AG04450 (cell line): ENCODE measurements at regions not wholly inside any gene's neighbourhood (a gene's known extent, or its start where the extent isn't known, plus 50 kb on each side); places are given as distances from the start of the nearest gene placed in this dataset.

Experiments used
- CTCF ChIA-PET: fragments of 300-600, 350-600 bp; formaldehyde crosslinking; extraction: SDS; loops from one replicate; lab custom pipeline; 2022; ENCODE audit warnings: antibody characterized with exemption, inconsistent platforms; lab: Charles Lee
- POLR2A ChIA-PET: fragments of 350-600 bp; formaldehyde crosslinking; extraction: SDS; loops from one replicate; lab custom pipeline; 2021; ENCODE audit warnings: antibody characterized with exemption, inconsistent platforms; lab: Yijun Ruan, JAX
- DNase-seq: peaks from one replicate; pipeline ENCODE4 v3.0.0-alpha.2; 2011; ENCODE audit warnings: low read depth, low spot score
- H3K27ac ChIP-seq: one replicate; pipeline ENCODE4 v1.5.1; 2012; ENCODE audit warnings: low read depth, low read length, control low read depth
- H3K27me3 ChIP-seq: one replicate; pipeline ENCODE4 v1.6.0; 2012; ENCODE audit warnings: low read length; ENCODE audit not compliant: control insufficient read depth, insufficient read depth
- H3K4me3 ChIP-seq: 2 replicates; pipeline ENCODE4 v1.5.1; 2011; ENCODE audit warnings: mild to moderate bottlenecking, low read depth, low read length, control low read depth
- H3K9me3 ChIP-seq: 2 replicates; pipeline ENCODE4 v1.5.1; 2012; ENCODE audit warnings: low read length; ENCODE audit not compliant: control insufficient read depth, insufficient read depth
- TF ChIP-seq, protein P1 (sequence below): IDR thresholded peaks from 2 replicates; pipeline ENCODE4 v1.5.1; 2011; ENCODE audit warnings: low read depth, low read length, control low read depth, inconsistent platforms

DNA sequence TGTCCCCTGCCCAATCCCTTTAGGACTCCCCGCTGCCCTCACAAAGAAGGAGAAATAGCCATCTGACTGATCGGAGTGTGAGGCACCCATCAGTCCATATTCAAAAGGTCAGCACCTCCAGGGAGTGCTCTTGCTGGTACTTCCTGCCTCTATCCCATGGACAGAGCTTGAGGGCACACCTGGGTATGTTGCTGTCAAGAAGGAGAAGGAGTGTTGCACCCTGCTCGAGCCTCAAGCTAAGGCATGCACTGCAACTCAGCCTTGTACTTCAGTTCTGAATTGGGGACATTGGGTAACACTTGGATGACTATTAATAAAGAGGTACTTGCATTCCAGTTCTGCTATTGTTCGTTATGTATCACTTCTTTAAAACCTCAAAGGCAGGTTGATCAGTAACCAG is 190.3 kb upstream of the ZC3H12A start:
- ChIA-PET CTCF (no interaction called here), POLR2A (no interaction called here)
- no peak overlapping the region for H3K27ac ChIP-seq
- no peak for DNase-seq
- H3K27me3 ChIP-seq, result no peaks in the 10 kb centered on the region
- no peak overlapping the region for H3K4me3 ChIP-seq
- TF ChIP-seq, protein P1, sequence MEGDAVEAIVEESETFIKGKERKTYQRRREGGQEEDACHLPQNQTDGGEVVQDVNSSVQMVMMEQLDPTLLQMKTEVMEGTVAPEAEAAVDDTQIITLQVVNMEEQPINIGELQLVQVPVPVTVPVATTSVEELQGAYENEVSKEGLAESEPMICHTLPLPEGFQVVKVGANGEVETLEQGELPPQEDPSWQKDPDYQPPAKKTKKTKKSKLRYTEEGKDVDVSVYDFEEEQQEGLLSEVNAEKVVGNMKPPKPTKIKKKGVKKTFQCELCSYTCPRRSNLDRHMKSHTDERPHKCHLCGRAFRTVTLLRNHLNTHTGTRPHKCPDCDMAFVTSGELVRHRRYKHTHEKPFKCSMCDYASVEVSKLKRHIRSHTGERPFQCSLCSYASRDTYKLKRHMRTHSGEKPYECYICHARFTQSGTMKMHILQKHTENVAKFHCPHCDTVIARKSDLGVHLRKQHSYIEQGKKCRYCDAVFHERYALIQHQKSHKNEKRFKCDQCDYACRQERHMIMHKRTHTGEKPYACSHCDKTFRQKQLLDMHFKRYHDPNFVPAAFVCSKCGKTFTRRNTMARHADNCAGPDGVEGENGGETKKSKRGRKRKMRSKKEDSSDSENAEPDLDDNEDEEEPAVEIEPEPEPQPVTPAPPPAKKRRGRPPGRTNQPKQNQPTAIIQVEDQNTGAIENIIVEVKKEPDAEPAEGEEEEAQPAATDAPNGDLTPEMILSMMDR, result no peak
- no peaks in the 10 kb centered on the region for H3K9me3 ChIP-seq

DNA sequence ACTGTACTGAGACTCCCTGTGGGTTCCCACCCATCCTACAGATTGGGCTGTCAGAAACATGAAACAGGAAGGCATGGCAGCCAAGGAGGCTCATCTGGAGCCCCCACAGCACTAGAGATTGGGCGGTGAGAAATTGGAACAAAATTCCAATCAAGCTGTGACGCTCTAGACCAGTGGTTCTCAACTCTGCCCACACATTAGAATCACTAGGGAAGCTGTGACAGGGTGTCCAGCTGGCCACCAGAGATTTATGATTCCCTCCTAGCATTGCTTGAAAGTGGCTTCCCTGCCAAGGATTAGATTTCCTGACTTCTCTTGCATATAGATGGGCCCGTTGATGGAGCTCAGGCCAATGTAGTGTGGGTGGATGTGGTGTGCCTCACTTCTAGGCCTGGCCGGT is 187.5 kb upstream of the ZC3H12A start:
- no peaks in the 10 kb centered on the region for H3K27me3 ChIP-seq
- H3K9me3 ChIP-seq, result no peaks in the 10 kb centered on the region
- CTCF ChIA-PET, result no interaction called here
- POLR2A ChIA-PET, result no interaction called here
- H3K27ac ChIP-seq, result no peak overlapping the region
- TF ChIP-seq, protein P1, result no peak
- no peak for DNase-seq
- H3K4me3 ChIP-seq, result no peak overlapping the region

DNA sequence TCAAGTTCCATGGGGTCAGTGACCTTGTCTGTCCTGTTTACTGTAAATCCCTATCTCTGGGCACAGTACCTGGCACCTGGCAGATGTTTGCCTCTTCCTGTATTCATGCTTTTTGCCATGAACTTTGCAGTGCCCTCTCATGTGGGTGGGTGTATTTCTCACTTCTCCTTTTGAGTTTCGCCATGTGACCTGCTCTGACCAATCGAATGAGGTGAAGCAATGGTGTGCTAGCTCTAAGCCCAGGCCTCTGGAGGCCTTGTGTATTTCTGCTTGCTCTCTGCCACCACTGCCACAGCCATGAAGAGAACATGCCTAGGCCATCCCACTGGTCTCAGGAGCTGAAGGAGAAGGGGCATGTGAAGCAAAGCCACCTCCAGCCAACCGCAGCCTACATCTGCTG is 185.5 kb upstream of the ZC3H12A start:
- Histone ChIP-seq H3K27me3 (no peaks in the 10 kb centered on the region), H3K4me3 (no peak overlapping the region), H3K27ac (no peak overlapping the region), H3K9me3 (no peaks in the 10 kb centered on the region)
- CTCF ChIA-PET, result no interaction called here
- DNase-seq, result no peak
- TF ChIP-seq, protein P1, result no peak
- POLR2A ChIA-PET, result no interaction called here

DNA sequence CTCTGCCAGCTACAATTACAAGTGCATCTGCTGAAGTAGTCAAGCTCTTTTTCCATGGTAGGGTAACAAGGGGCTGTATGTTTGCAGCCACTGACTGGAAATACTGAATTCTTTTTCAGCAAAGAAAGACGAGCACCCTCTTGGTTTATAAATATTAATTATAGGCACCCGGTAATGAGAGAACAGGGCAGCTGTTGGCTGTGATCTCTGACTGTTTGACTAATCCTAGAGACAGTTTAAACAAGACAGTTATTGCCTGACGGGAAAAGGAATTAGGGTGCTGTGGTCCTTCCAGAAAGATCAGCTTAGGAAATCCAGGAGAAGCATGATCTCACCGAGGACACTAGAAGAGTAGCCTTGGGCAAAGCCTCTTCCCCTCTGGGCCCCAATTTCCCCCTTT is 183.7 kb upstream of the ZC3H12A start:
- Histone ChIP-seq H3K9me3 (no peaks in the 10 kb centered on the region), H3K27ac (no peak overlapping the region), H3K4me3 (no peak overlapping the region), H3K27me3 (no peaks in the 10 kb centered on the region)
- TF ChIP-seq, protein P1, result no peak
- POLR2A ChIA-PET, result no interaction called here
- no peak for DNase-seq
- CTCF ChIA-PET, result no interaction called here

DNA sequence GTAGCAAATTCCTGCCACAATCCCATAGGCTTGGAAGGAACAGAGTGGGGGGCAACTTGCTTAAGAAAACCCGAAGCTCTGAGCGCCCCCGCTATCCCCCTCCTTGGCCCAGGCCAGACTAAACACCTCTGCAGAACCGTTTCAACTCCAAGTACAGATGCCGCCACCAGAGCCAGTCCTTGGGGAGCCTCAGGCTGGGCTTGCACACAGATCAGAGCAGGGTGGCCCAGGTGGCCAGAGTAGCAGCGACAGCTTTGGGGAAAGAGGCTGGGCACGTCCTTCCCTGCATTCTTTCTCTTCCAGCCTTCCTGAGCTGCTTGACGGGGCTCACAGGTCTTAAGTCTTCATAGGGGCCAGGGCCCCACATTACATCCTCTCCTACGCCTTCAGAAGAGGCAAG is 181.6 kb upstream of the ZC3H12A start:
- Histone ChIP-seq H3K27me3 (no peaks in the 10 kb centered on the region), H3K4me3 (no peak overlapping the region), H3K27ac (no peak overlapping the region), H3K9me3 (no peaks in the 10 kb centered on the region)
- ChIA-PET POLR2A (no interaction called here), CTCF (interaction anchor here (0.6 kb wide), 1 partner anchor 32 kb away, joined by 4 read pairs; no protein-coding TSS in a partner anchor)
- no peak for DNase-seq
- TF ChIP-seq, protein P1, result no peak
